ENCODE measurements at regions not wholly inside any gene's neighbourhood (a gene's known extent, or its start where the extent isn't known, plus 50 kb on each side); places are given as distances from the start of the nearest gene placed in this dataset.
"Not testable (repeated sequence)": the region's sequence is repeated elsewhere in the genome, so short reads cannot be mapped to it uniquely, and the experiment has no call there.

DNA sequence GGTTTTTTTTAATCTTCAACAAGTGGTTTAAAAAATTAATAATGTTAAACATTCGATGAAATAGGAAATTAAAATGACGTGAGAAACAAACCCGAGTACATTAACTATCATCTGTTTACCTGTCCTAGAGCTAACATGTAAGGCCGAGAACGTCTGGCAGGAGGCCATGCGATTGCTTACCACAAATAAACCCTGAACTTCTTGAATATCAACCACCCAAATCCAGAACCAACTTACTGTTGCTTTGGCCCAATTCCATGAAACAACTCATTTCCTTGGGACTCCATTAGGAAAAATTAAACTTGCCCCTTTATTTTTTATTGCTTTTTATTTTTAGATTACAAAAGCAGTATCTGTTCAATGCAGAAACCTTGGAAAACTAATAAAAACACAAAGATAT, 228.9 kb upstream of the IRS2 start:
- intact Hi-C loops (cut with DNase I) = no loop called here
- DNase-seq (ENCODE audit: low spot score) = no peak

DNA sequence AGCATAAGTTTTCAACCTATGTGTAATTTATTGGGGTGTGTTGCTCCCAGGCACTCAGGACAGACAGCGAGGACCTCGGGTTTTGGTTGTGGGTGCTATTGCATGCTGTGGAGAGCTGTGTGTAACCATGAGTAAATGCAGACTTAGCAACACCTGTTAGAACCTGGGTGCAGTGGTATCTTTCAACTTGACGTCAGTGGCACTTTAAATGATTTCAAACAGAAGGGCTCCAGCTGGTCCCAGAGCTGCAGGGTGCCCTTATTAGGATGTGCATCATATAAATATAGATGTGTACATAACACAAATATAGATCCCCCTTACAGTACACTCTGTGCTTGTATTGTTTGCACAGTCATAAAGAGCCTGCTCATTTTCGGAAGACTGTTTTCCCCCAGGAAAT, 228.3 kb upstream of the IRS2 start:
- no peak for DNase-seq (ENCODE audit: low spot score)
- intact Hi-C loops (cut with DNase I) = no loop called here

- no peak for DNase-seq (ENCODE audit: low spot score)
- intact Hi-C loops (cut with DNase I) = no loop called here
Measured at GRCh38 chr13:110012102-110012739, 225.8 kb upstream of the IRS2 start.

DNA sequence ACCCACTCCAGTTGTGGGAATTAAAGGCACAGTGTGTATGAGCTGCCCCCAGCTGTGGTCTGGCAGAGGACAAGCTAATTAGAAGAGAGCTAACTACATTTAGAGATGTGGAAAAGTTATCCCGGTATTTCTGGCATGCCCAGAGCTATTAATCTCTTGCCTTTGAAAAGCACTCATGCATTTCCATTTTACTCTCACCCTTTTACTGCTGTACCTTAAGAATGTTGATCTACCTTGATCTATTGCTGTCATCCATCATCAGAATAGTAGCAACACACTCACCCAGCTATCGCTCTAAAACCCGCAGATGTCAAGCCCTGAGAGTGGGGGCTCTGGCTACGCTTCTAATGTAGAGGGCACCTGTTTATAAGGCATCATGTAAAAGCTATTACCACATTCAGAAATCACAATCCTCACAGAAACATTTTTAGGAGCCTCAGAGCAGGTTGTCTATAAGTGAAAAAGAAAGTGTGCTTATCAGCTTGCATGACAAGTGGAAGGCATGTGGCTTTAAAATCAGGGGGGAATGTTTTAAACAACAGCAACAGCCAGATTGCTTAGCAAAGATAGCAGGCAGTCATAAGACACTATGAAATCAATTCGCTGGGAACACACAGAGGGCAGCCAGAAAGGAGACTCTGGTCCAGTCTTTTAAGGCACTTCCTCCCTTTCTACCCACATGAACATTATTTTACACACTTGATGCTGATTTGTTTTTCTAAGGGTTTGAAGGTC, 224.2 kb upstream of the IRS2 start:
- no peak for DNase-seq (ENCODE audit: low spot score)
- intact Hi-C loops (cut with DNase I) = no loop called here

- intact Hi-C loops (cut with DNase I) = no loop called here
- DNase-seq (ENCODE audit: low spot score) = no peak
Measured at GRCh38 chr13:110008816-110009215, 222.4 kb upstream of the IRS2 start.

GRCh38 chr13:110006304-110006703, 219.9 kb upstream of the IRS2 start:
- no peak for DNase-seq (ENCODE audit: low spot score)
- intact Hi-C loops (cut with DNase I) = no loop called here

DNA sequence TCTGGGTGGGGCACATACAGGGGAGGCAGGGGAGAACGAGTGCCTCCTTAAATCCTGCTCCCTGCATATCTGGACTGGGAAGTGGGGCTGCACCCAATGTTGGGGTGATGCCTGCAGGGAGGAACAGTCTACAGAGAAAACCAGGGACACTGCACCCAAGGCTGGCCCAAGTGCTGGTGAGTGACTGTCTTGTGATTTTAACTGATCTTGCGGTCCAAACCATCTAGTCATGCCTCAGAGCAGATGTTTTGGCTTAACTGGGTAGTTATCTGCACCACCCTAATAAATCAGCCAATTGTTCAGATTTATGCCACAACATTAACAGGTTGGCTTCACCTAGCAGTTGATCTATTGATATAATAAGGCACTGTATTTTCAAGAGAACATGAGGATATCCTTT, 219.2 kb upstream of the IRS2 start:
- intact Hi-C loops (cut with DNase I) = no loop called here
- DNase-seq (ENCODE audit: low spot score) = no peak

GRCh38 chr13:110004814-110005213, 218.4 kb upstream of the IRS2 start:
- intact Hi-C loops (cut with DNase I) = no loop called here
- DNase-seq (ENCODE audit: low spot score) = no peak

- no peak for DNase-seq (ENCODE audit: low spot score)
- intact Hi-C loops (cut with DNase I) = no loop called here
Measured at GRCh38 chr13:110001670-110002275, 215.4 kb upstream of the IRS2 start.

DNA sequence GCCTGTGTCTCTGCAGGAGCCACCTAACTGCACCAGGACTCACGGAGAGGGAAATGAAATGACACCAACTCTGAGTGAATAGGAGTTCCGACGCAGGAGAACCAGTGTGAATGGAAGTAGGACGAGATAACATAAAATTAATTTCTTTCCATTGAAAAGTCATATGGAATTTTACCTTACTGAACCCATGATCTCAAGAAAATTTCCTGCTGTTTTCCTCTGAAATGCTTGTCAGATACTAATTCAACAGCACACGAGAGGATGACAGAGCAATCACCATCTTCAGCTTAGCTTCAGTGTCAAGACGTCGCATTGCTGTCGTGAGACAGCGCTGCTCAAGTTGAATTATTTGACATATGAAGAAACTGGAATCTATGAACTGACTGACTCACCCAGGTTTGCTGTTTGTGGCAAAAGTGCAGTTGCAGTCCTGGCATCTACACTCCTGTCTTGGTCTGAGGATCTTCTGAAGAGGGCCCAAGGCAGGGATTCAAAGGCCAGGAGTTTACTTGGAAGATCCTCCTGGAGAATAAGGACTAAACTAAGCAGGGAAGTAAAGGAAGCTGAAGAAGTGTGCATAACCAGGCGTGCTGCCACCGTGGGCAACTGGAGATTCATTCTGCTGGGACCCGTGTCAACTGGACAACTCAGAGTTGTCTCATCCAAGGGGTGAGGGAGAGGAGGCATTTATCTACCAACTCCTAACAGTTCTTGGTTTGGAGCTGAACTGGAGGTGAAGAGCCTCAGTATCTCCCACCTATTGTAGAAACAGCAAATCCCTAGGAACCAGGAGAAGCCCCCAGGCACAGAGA, 214.4 kb upstream of the IRS2 start:
- no peak for DNase-seq (ENCODE audit: low spot score)
- intact Hi-C loops (cut with DNase I) = no loop called here

DNA sequence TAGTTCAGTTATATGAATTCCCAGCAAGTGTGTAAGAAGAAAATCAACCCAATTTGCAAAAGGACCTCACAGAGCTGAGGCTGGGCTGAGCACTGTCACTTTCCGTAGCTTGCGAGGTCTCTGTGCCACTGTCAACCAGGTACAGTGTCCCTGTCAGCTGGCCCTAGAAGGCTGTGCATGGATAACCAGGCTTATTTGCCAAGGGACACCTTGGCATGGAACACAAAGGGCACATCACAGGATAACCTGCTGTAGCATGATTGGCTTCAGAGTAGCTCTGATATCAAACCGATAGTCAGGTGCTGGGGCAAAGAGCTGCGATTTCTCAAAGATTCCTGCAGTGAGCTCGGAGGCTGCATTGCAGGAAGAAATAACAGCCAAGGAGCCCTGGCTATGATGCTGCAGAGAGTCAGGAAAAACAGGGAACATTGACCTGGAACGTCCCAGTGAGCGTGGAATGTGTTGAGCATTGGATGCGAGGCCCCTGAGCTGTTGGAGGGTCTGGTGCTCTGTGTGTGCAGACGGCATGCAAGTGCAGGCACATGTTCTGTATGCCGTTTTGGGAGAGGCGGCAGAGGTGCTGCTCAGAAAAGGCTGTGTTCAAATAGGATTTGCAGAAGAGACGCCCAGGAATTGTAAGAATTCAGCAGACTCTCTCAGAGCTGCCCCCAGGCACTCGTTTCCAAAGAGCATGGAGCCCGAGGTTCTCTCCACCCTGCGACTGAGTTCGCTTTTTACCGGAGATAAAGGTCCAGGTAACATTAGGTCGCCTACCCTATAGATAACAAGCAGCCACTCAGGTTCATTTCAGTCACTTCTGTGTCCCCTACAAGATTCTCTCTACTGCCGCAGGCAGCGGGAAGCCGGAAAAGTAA, 213.5 kb upstream of the IRS2 start:
- DNase-seq (ENCODE audit: low spot score) = no peak
- intact Hi-C loops (cut with DNase I) = no loop called here

DNA sequence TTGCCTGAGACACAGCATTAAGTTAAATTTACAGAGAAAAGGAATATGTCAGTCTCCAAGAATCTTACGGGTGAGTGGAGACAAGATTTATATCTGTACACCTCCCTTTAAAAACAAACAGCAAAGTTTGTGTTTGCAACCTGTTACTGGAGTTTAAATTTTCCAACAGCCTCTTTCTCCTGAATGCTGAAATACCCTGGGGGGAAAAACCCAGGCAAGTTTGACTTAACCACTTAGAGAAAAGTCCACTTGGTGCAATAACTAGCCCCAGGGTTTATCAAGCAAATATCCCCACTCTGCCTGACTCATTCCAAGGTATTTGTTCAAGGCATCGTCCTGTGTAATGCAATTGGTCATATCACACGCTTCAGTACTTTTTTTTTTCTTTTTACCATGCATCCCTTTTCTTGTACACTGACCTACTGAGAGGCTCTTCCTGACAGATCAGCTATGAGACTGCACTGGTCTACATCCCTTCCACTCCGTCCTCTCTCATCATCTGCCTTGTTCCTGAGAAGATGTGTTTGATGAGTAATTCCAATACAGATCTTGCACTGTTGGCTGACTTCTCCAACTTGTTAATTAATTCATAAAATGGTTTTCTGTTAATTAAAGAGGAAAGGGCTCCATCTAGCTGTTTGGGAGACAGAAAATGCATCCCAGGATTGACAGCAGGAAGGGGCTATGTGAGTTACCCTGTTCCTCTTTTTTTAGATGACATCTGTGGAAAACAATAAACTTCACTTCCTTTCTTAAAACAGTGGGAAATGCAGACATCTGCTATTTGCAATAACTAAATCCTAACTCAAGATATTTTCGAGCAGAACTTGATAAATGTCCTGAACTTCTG, 212.5 kb upstream of the IRS2 start:
- intact Hi-C loops (cut with DNase I) = no loop called here

DNA sequence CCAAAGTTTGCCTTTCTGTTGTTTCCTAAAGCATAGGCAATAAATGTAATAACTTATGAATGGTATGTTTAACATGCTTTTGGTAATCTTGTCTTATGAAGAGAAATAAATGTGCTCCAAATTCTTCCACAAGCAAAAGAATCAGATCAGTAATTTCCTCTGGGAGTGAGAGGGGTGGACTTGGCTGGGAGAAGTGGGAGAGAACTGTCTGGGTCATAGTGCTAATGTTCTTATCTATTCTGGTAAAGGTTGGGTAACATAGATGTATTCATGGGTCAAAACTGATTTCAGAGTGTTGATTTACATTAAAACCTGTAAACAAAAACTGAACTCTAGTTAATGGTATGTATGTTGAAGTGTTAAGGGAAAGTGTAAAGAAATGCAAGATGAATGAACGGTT, 211.7 kb upstream of the IRS2 start:
- no peak for DNase-seq (ENCODE audit: low spot score)
- intact Hi-C loops (cut with DNase I) = no loop called here

More for the DNA sequence above, 212.5 kb upstream of the IRS2 start:
- no peak for DNase-seq (ENCODE audit: low spot score)

DNA sequence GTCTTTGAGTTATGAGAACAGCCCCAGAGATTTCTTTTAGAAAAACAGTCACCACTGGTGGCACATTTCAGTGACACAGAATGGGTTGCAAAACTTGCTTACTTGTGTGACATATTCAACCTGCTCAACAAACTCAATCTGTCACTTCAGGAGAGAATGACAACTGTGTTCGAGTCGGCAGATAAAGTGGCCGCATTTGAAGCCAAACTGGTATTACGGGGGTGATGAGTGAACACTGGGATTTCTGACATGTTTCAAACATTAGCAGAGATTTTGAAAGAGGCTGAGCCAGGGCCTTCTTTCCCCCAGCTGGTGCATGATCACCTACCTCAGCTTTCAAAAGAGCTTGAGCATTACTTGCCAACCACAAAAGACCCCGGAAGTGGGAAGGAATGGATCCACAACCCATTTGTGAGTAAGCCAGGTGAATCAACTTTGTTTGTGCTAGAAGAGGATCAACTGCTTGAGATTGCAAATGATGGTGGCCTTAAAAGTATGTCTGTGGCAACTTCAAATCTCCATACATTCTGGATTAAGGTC, 210.7 kb upstream of the IRS2 start:
- intact Hi-C loops (cut with DNase I); DNase-seq (ENCODE audit: low spot score): not testable (repeated sequence)

DNA sequence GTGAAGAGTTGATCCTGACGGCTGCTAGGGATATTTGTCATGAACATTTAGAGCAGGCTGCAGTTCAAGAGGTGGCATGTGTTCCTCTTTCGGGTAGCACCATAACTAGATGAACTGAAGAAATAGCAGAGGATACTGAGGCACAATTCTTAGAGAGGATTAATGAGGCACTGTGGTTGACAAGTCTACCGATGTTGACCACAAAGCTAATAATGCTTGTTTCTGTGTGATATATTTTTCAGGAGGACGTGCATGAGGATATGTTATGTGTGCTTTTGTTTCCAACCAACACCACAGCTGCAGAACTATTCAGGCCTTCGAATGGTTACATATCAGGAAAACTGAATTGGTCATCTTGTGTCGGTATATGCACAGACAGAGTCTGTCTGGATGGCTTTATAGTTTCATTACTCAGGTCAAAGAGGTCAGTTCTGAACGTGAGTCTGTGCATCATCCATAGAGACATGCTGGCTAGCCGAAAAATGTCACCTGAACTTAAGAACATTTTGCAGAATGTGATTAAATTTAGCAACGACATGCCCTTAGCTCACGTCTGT, 210.1 kb upstream of the IRS2 start:
- intact Hi-C loops (cut with DNase I) = no loop called here
- no peak for DNase-seq (ENCODE audit: low spot score)

- DNase-seq (ENCODE audit: low spot score) = no peak
- intact Hi-C loops (cut with DNase I) = no loop called here
Measured at GRCh38 chr13:109995578-109995977, 209.2 kb upstream of the IRS2 start.

DNA sequence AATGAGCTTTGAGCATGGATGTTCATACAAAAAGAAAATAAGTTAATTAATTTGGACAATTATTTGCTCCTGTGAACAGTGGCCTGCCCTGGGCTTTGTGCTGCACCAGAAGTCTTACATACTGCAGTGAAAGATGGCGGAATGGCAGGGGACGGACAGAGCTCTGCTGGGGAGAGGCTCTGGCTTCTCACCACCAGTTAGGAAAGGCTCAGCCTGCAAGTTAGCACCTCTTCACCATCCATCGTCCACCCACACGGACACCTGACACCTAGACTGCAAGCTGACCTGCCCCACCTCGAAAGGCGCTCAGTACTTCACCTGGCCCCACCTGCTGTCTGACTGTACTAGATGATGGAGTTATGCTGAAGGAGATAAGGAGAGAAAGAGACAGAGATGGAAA, 203.9 kb upstream of the IRS2 start:
- intact Hi-C loops (cut with DNase I) = no loop called here
- DNase-seq (ENCODE audit: low spot score) = no peak

DNA sequence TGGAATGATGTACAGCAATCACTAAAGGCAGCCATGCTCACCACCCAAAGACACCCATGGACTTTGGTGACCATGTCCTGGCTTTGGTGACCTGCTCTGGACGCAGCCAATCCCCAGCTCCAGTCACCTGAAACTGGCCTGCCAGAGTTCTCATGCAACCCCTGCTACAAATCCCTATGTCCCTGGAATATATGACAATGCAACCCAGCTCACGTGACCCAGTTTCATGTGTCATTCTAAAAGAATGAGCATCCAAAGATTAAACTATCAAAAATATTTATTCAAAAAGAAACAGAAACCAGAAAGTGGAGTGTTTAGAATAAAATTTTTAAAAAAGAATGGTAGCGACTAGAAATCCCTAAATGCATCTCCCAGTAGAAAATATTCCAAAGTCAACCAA, 203.3 kb upstream of the IRS2 start:
- intact Hi-C loops (cut with DNase I) = no loop called here
- DNase-seq (ENCODE audit: low spot score) = no peak

Data from cardiac septum (tissue), 1 donor.